ENCODE measurements at regions not wholly inside any gene's neighbourhood (a gene's known extent, or its start where the extent isn't known, plus 50 kb on each side); places are given as distances from the start of the nearest gene placed in this dataset.
"Not testable (repeated sequence)": the region's sequence is repeated elsewhere in the genome, so short reads cannot be mapped to it uniquely, and the experiment has no call there.

GRCh38 chr5:42989190-42989589, 50.9 kb downstream of the ANXA2R start:
- no peak for DNase-seq

GRCh38 chr5:42988568-42988967, 51.6 kb downstream of the ANXA2R start:
- no peak for DNase-seq

- no peak for DNase-seq
Observed at GRCh38 chr5:42985129-42986037, 54.7 kb downstream of the ANXA2R start.

- DNase-seq = no peak
Observed at GRCh38 chr5:42984307-42984706, 55.8 kb downstream of the ANXA2R start.

GRCh38 chr5:42982107-42982622, 58.0 kb downstream of the ANXA2R start:
- no peak for DNase-seq

GRCh38 chr5:42981417-42982106, 58.6 kb downstream of the ANXA2R start:
- DNase-seq = not testable (repeated sequence)

GRCh38 chr5:42981015-42981414, 59.1 kb downstream of the ANXA2R start:
- DNase-seq = not testable (repeated sequence)

- not testable (repeated sequence) for DNase-seq
Observed at GRCh38 chr5:42980391-42980790, 59.7 kb downstream of the ANXA2R start.

- not testable (repeated sequence) for DNase-seq
Observed at GRCh38 chr5:42979242-42979641, 60.9 kb downstream of the ANXA2R start.

GRCh38 chr5:42974536-42974935, 65.6 kb downstream of the ANXA2R start:
- no peak for DNase-seq

GRCh38 chr5:42970636-42971559, 69.2 kb downstream of the ANXA2R start:
- DNase-seq = no peak

- DNase-seq = no peak
Observed at GRCh38 chr5:42965934-42966333, 74.2 kb downstream of the ANXA2R start.

GRCh38 chr5:42963412-42963811, 76.7 kb downstream of the ANXA2R start:
- DNase-seq = no peak

GRCh38 chr5:42962124-42962523, 78.0 kb downstream of the ANXA2R start:
- DNase-seq = no peak

- DNase-seq = no peak
Observed at GRCh38 chr5:42960506-42960905, 79.6 kb downstream of the ANXA2R start.

- DNase-seq = no peak
Observed at GRCh38 chr5:42956551-42956950, 83.6 kb downstream of the ANXA2R start.

GRCh38 chr5:42953041-42953440, 87.1 kb downstream of the ANXA2R start:
- DNase-seq = no peak

- DNase-seq = no peak
Observed at GRCh38 chr5:42952578-42952974, 87.5 kb downstream of the ANXA2R start.

- DNase-seq = peak; percentile 76
Observed at GRCh38 chr5:42951293-42951840, 88.8 kb downstream of the ANXA2R start.

- DNase-seq = peak; percentile 87
Observed at GRCh38 chr5:42950456-42951292, 89.4 kb downstream of the ANXA2R start.

GRCh38 chr5:42950116-42950455, 90.0 kb downstream of the ANXA2R start:
- DNase-seq = no peak
